Bronchial epithelial cell (primary cell): ENCODE measurements at regions not wholly inside any gene's neighbourhood (a gene's known extent, or its start where the extent isn't known, plus 50 kb on each side); places are given as distances from the start of the nearest gene placed in this dataset.

Experiments used
- DNase-seq: peaks from one replicate; pipeline ENCODE4 v3.0.0-alpha.2; 2010; ENCODE audit warnings: low read depth
- FAIRE-seq: peaks from 2 replicates; lab custom pipeline; 2011; peaks lifted over from hg19 to GRCh38; lab: Jason Lieb, UNC
- H3K27me3 ChIP-seq: 2 replicates; pipeline ENCODE4 v1.5.1; 2011; ENCODE audit warnings: low read length; ENCODE audit not compliant: control insufficient read depth, insufficient read depth
- H3K36me3 ChIP-seq: 2 replicates; pipeline ENCODE4 v1.5.1; 2011; ENCODE audit warnings: low read length; ENCODE audit not compliant: control insufficient read depth, insufficient read depth
- H3K4me3 ChIP-seq: 2 replicates; pipeline ENCODE4 v1.5.1; 2011; ENCODE audit warnings: mild to moderate bottlenecking, low read depth, low read length, control low read depth
- CTCF ChIP-seq: IDR thresholded peaks from 2 replicates; pipeline ENCODE4 v1.5.1; 2011; ENCODE audit warnings: mild to moderate bottlenecking, moderate library complexity, low read length, control low read depth, inconsistent platforms; ENCODE audit not compliant: insufficient read depth, severe bottlenecking

DNA sequence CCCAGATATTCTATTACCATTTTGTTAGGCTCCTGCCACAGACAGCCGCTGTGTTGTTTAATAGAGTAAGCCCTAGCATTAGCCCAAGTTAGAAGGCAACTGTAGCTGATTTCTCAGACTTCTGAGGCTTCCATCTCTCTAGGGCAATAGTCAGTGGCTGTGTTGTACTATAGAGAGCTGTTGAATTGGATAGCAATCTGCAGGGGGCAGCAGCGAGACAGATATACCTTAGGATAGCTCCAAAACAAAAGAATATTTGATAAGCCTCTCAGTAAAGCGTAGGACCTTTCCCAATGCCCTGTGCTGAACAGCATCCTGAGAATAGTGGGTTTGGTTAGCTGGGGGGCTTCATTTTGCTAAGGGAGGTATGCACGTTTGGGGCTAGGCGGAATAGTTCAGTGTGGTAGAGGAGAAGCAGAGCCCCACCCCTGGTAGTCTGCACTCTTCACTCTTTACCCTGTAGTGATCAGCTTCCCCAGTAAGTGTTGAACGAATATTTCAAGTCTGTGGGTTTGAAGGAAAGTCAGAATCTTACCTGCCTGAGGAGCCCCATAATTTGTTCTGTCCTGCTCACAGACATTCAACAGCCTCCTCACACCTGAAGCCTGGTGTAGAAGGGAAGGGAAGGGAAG is 515.1 kb downstream of the INSC start:
- FAIRE-seq (no peak), DNase-seq (peak; percentile 20)
- no peaks in the 10 kb centered on the region for H3K36me3 ChIP-seq
- H3K4me3 ChIP-seq, result no peak overlapping the region
- H3K27me3 ChIP-seq, result no peaks in the 10 kb centered on the region
- peak; percentile 49 for TF ChIP-seq CTCF

- no peaks in the 10 kb centered on the region for H3K36me3 ChIP-seq
- TF ChIP-seq CTCF, result no peak
- DNase-seq (no peak), FAIRE-seq (no peak)
- no peak overlapping the region for H3K4me3 ChIP-seq
- no peaks in the 10 kb centered on the region for H3K27me3 ChIP-seq
Observed at GRCh38 chr11:15630896-15631295, 516.2 kb downstream of the INSC start.

GRCh38 chr11:15635521-15635920 is 520.8 kb downstream of the INSC start:
- FAIRE-seq (no peak), DNase-seq (no peak)
- no peak for TF ChIP-seq CTCF
- Histone ChIP-seq H3K4me3 (no peak overlapping the region), H3K27me3 (no peaks in the 10 kb centered on the region), H3K36me3 (no peaks in the 10 kb centered on the region)

- Histone ChIP-seq H3K27me3 (no peaks in the 10 kb centered on the region), H3K4me3 (no peak overlapping the region), H3K36me3 (no peaks in the 10 kb centered on the region)
- no peak for FAIRE-seq
- TF ChIP-seq CTCF, result no peak
- DNase-seq, result no peak
Observed at GRCh38 chr11:15636521-15637089, 521.9 kb downstream of the INSC start.

DNA sequence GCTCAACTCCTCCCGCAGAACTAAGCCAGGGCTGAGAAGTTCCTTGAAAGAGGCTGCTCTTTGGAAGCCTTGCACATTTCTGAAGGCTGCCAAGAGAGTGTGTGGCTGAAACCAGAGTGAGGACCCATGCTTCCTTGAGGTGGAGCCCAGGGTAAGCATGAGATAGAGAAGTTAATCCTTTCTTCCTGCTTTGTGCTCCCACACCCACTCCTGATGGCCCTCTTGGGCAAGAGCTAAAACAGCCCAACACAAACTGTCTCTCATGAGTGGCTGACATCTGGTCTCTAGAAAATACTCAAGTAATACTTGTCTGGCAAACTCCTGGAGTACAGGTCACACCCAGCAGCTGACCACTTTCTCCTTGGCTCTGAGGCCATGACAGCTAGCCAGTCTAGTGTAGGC is 523.7 kb downstream of the INSC start:
- Histone ChIP-seq H3K27me3 (no peaks in the 10 kb centered on the region), H3K36me3 (no peaks in the 10 kb centered on the region), H3K4me3 (no peak overlapping the region)
- DNase-seq (no peak), FAIRE-seq (peak; percentile 86)
- TF ChIP-seq CTCF, result no peak

GRCh38 chr11:15640318-15640717 is 525.6 kb downstream of the INSC start:
- DNase-seq, result no peak
- TF ChIP-seq CTCF, result no peak
- Histone ChIP-seq H3K27me3 (peaks cover 1% of the 10 kb centered on the region), H3K36me3 (no peaks in the 10 kb centered on the region), H3K4me3 (no peak overlapping the region)
- FAIRE-seq, result no peak
